Spinal cord (tissue), 9 donors: ENCODE measurements at regions not wholly inside any gene's neighbourhood (a gene's known extent, or its start where the extent isn't known, plus 50 kb on each side); places are given as distances from the start of the nearest gene placed in this dataset.

ENCODE experiments used
- DNase-seq, 6 donors: peaks; one replicate each; pipeline versions ENCODE4 v3.0.0 to v3.0.0-alpha.2; 2013 to 2015; ENCODE audit warnings: low spot score in 6 of 6, low read depth in 4 of 6
- H3K27ac ChIP-seq: one replicate; pipeline ENCODE4 v1.5.1; 2013; ENCODE audit warnings: low read depth, low read length, control low read depth
- H3K27me3 ChIP-seq: one replicate; pipeline ENCODE4 v1.6.1; 2013; ENCODE audit warnings: low read length; ENCODE audit not compliant: control insufficient read depth, insufficient read depth
- H3K36me3 ChIP-seq: one replicate; pipeline ENCODE4 v1.6.1; 2013; ENCODE audit warnings: low read length; ENCODE audit not compliant: control insufficient read depth, insufficient read depth
- H3K4me1 ChIP-seq: one replicate; pipeline ENCODE4 v1.6.1; 2013; ENCODE audit warnings: low read length; ENCODE audit not compliant: control insufficient read depth, insufficient read depth
- H3K4me3 ChIP-seq: one replicate; pipeline ENCODE4 v1.5.1; 2013; ENCODE audit warnings: low read depth, low read length, control low read depth
- H3K9me3 ChIP-seq: one replicate; pipeline ENCODE4 v1.6.1; 2013; ENCODE audit warnings: low read length; ENCODE audit not compliant: control insufficient read depth, insufficient read depth
- WGBS: methylation state at CpG from one replicate; pipeline ENCODE4 v1.1.5; 2013; ENCODE audit warnings: missing lambda C conversion rate; ENCODE audit not compliant: insufficient coverage; 5-methylcytosine and 5-hydroxymethylcytosine counted together
- donor health status: healthy.

GRCh38 chr4:42824278-42824977, 68.1 kb upstream of the GRXCR1 start:
- DNase-seq = no peak
- no peak overlapping the region for H3K4me3 ChIP-seq
- no peaks in the 10 kb centered on the region for H3K36me3 ChIP-seq
- H3K27me3 ChIP-seq = no peaks in the 10 kb centered on the region
- H3K9me3 ChIP-seq = no peaks in the 10 kb centered on the region
- H3K27ac ChIP-seq = no peak overlapping the region
- WGBS = no CpG with 5 or more reads among the region's 1 CpG
- no peaks in the 10 kb centered on the region for H3K4me1 ChIP-seq

- Histone ChIP-seq H3K27me3 (no peaks in the 10 kb centered on the region), H3K27ac (no peak overlapping the region), H3K4me1 (no peaks in the 10 kb centered on the region), H3K9me3 (no peaks in the 10 kb centered on the region), H3K36me3 (no peaks in the 10 kb centered on the region), H3K4me3 (no peak overlapping the region)
- DNase-seq = no peak
These were observed 71.3 kb upstream of the GRXCR1 start for GRCh38 chr4:42821230-42821629.

- Histone ChIP-seq H3K9me3 (no peaks in the 10 kb centered on the region), H3K4me3 (no peak overlapping the region), H3K4me1 (no peaks in the 10 kb centered on the region), H3K36me3 (no peaks in the 10 kb centered on the region), H3K27me3 (no peaks in the 10 kb centered on the region), H3K27ac (no peak overlapping the region)
- DNase-seq = no peak
- WGBS = 82% methylated on average over 1 of the region's 2 CpGs
These were observed 72.5 kb upstream of the GRXCR1 start for GRCh38 chr4:42819863-42820514.

GRCh38 chr4:42817913-42818312, 74.6 kb upstream of the GRXCR1 start:
- Histone ChIP-seq H3K27me3 (no peaks in the 10 kb centered on the region), H3K4me3 (no peak overlapping the region), H3K9me3 (no peaks in the 10 kb centered on the region), H3K4me1 (no peaks in the 10 kb centered on the region), H3K36me3 (no peaks in the 10 kb centered on the region), H3K27ac (no peak overlapping the region)
- peak in 1 of 6 donors; percentile 53 for DNase-seq

- DNase-seq = peak in 1 of 6 donors; percentile 7
- 50% methylated on average over 4 of the region's 8 CpGs for whole genome bisulfite sequencing
- H3K9me3 ChIP-seq = no peaks in the 10 kb centered on the region
- no peaks in the 10 kb centered on the region for H3K27me3 ChIP-seq
- H3K27ac ChIP-seq = no peak overlapping the region
- H3K4me1 ChIP-seq = no peaks in the 10 kb centered on the region
- no peaks in the 10 kb centered on the region for H3K36me3 ChIP-seq
- H3K4me3 ChIP-seq = no peak overlapping the region
These were observed 75.6 kb upstream of the GRXCR1 start for GRCh38 chr4:42816880-42817400.

- Histone ChIP-seq H3K4me1 (no peaks in the 10 kb centered on the region), H3K27me3 (no peaks in the 10 kb centered on the region), H3K4me3 (no peak overlapping the region), H3K27ac (no peak overlapping the region), H3K36me3 (no peaks in the 10 kb centered on the region), H3K9me3 (no peaks in the 10 kb centered on the region)
- WGBS = 77% methylated on average over 5 of the region's 9 CpGs
- DNase-seq = peak in 2 of 6 donors; percentile 11 to 27
These were observed 76.2 kb upstream of the GRXCR1 start for GRCh38 chr4:42816189-42816879.

GRCh38 chr4:42809419-42810084, 83.0 kb upstream of the GRXCR1 start:
- no peak overlapping the region for H3K27ac ChIP-seq
- no peak for DNase-seq
- H3K9me3 ChIP-seq = no peaks in the 10 kb centered on the region
- H3K4me1 ChIP-seq = no peaks in the 10 kb centered on the region
- 94% methylated on average over 7 of the region's 7 CpGs for WGBS
- H3K4me3 ChIP-seq = no peak overlapping the region
- no peaks in the 10 kb centered on the region for H3K36me3 ChIP-seq
- H3K27me3 ChIP-seq = no peaks in the 10 kb centered on the region

- H3K4me1 ChIP-seq = no peaks in the 10 kb centered on the region
- no peaks in the 10 kb centered on the region for H3K27me3 ChIP-seq
- peak overlapping the region; percentile 8 for H3K27ac ChIP-seq
- WGBS = no CpG with 5 or more reads among the region's 3 CpGs
- H3K4me3 ChIP-seq = no peak overlapping the region
- H3K9me3 ChIP-seq = peaks cover 7% of the 10 kb centered on the region
- no peaks in the 10 kb centered on the region for H3K36me3 ChIP-seq
- peak in 1 of 6 donors; percentile 33 for DNase-seq
These were observed 86.1 kb upstream of the GRXCR1 start for GRCh38 chr4:42806303-42806835.

- WGBS = 80% methylated on average over 1 of the region's 1 CpG
- Histone ChIP-seq H3K27me3 (no peaks in the 10 kb centered on the region), H3K36me3 (no peaks in the 10 kb centered on the region), H3K4me1 (no peaks in the 10 kb centered on the region), H3K9me3 (peaks cover 1% of the 10 kb centered on the region), H3K4me3 (no peak overlapping the region), H3K27ac (no peak overlapping the region)
- DNase-seq = no peak
These were observed 103.4 kb upstream of the GRXCR1 start for GRCh38 chr4:42789041-42789567.
